GM13977 (cell line): ENCODE measurements at regions not wholly inside any gene's neighbourhood (a gene's known extent, or its start where the extent isn't known, plus 50 kb on each side); places are given as distances from the start of the nearest gene placed in this dataset.
"Not testable (repeated sequence)": the region's sequence is repeated elsewhere in the genome, so short reads cannot be mapped to it uniquely, and the experiment has no call there.

Source experiments
- DNase-seq: peaks from one replicate; pipeline ENCODE4 v3.0.0; 2012; ENCODE audit warnings: low spot score
- in situ Hi-C: fragments of 300-500 bp; cut with MboI; formaldehyde crosslinking; loops from one replicate; pipeline ENCODE4 v1.12.0; 2022; ENCODE audit warnings: low sequenced_read_pairs, low pct_unique_long_range_greater_than_20kb, mixed read lengths, inconsistent platforms; ENCODE audit not compliant: unreplicated experiment
- TF ChIP-seq, protein P1 (sequence below): IDR thresholded peaks from 2 replicates; pipeline ENCODE4 v1.5.1; 2012; ENCODE audit warnings: mild to moderate bottlenecking, control low read depth; ENCODE audit not compliant: insufficient read depth; ENCODE audit errors: extremely low read depth, missing control alignments

DNA sequence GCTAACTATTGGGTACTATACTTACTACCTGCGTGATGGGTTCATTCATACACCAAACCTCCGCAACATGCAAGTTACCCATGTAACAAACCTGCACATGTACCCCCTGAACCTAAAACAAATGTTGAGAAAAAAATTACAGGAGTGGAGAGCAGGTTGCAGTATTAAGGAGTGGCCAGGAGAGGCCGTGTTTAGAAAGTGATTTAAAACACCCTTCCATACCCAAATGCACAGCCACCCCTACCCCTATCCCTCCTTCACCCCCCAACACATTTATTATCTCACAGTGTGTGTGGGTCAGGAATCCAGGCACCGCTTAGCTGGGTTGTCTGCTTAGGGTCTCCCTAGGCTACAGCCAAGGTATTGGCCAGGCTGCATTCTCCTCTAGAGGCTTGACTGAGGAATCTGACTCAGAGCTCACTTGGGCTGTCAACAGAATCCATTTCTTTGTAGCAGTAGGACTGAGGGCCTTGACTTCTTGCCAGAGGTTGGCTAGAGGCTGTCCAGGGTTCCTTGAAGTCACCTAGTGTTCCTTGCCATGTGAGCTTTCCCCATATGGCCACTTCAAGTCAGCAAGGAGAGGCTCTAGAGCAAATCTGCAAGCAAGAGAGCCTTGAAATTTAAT, 115.3 kb upstream of the NBPF8 start:
- TF ChIP-seq, protein P1, sequence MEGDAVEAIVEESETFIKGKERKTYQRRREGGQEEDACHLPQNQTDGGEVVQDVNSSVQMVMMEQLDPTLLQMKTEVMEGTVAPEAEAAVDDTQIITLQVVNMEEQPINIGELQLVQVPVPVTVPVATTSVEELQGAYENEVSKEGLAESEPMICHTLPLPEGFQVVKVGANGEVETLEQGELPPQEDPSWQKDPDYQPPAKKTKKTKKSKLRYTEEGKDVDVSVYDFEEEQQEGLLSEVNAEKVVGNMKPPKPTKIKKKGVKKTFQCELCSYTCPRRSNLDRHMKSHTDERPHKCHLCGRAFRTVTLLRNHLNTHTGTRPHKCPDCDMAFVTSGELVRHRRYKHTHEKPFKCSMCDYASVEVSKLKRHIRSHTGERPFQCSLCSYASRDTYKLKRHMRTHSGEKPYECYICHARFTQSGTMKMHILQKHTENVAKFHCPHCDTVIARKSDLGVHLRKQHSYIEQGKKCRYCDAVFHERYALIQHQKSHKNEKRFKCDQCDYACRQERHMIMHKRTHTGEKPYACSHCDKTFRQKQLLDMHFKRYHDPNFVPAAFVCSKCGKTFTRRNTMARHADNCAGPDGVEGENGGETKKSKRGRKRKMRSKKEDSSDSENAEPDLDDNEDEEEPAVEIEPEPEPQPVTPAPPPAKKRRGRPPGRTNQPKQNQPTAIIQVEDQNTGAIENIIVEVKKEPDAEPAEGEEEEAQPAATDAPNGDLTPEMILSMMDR, result peak; percentile 8
- DNase-seq, in situ Hi-C loops: not testable (repeated sequence)

DNA sequence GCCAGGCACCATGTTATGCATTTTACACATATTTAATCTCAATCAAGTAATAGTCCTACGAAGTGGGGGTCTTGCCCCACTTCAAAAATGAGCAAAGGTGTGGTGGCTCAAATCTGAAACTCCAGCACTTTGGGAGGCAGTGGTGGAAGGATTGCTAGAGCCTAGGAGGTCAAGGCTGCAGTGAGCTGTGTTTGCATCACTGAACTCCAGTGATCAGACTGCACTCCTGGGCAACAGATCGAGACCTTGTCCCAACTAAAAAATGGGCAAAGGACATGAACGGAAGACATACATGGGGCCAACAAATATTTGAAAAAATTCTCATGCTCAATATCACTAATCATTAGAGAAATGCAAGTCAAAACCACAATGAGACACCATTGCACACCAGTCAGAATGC, 116.3 kb upstream of the NBPF8 start:
- in situ Hi-C loops, DNase-seq: not testable (repeated sequence)

DNA sequence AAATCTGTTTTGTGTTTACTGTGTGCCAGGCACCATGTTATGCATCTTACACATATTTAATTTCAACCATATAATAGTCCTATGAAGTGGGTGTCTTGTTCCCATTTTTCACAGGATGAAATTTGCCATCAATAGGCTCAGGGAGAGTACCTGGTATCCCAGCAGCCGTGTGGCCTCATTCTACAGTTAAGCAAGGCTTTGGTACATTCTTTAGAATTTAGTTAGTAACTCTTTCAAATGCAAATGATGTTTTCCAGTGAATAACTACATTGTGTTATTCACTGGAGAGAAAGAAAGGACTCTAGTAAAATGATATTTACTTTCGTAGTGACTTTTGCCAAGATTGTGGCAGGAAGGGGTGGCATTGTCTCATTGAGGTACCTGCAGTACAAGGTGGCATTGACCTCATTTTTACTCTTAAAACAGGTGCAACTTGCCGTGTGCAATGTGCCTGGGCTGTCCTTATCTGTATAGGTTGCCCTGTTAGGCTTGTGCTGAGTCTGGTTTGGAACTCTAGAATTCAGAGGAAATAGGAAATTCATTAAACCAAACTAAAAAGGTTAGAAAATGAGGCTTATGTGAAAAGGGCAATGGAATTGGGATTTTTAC, 117.4 kb upstream of the NBPF8 start:
- in situ Hi-C loops, DNase-seq: not testable (repeated sequence)

DNA sequence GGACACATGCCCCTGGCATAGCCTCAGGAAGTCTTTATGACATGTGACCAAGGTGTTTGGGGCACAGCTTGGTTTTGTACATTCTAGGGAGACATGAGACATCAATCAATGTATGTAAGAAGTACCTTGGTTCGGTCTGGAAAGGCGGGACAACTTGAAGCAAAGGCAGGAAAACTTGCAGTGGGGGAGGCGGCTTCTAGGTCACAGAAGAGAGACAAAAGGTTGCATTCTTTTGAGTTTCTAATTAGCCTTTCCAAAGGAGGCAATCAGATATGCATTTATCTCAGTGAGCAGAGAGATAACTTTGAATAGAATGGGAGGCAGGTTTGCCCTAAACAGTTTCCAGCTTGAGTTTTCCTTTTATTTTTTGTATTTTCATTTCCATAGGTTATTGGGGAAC, 113.8 kb upstream of the SEC22B start:
- in situ Hi-C loops, DNase-seq: not testable (repeated sequence)

DNA sequence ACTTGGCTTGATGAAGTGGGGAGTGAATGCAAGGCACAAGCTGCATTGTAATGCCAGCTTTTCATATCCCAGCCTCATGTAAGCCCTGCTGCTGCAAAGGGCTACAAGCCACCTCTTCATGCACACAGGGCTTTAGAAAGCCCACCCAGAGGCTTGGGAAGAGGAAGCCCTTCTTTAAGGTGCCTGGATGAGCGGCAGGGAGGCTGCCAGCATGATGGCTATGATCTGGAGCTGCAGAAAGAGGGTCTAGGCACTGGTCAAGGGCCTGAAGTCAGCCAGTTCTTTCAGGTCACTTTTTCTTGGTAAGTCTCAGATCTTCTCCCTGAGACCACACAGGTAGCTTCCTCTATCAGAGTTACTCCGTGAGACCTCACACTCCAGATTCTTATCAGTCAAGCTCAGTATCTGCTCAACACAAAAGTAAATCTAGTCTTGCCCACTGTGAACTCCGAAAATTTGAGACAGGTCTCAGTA, 113.3 kb upstream of the SEC22B start:
- DNase-seq, in situ Hi-C loops: not testable (repeated sequence)

DNA sequence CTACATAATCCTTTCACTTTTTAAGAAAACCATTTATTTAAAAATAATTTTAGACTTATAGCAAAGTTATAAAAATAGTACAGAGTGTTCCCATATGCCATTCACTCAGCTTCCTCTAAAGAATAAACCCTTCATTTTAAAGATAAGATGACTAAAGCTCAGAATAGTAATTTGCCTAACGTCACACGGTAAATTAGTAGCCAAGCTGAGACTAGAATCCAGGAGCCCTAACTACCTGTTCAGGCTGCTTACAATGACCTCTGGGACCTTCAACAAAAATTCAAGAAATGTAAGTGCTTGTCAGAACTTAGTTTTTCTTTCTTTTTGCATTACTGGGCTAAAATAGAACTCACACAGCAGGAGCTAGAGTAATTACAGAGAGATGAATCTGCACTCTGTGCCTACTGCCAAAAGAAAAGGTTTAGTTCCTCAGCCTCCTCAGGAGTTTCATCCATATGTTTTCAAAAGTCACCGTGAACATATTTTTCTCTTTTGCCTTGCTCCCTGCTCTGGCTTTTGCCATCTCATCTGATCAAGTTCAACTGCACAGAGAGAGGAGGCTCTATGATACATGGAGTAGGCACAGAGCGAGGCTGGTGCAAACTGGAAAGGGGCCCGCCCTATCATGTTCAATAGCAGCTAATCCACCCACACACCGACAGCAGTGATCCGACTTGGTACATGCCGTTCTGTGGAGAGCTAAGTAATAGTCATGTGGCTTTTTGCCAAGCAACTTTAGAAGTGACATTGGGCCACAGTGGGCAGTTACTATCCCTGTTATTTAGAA, 112.7 kb upstream of the SEC22B start:
- DNase-seq, in situ Hi-C loops: not testable (repeated sequence)

DNA sequence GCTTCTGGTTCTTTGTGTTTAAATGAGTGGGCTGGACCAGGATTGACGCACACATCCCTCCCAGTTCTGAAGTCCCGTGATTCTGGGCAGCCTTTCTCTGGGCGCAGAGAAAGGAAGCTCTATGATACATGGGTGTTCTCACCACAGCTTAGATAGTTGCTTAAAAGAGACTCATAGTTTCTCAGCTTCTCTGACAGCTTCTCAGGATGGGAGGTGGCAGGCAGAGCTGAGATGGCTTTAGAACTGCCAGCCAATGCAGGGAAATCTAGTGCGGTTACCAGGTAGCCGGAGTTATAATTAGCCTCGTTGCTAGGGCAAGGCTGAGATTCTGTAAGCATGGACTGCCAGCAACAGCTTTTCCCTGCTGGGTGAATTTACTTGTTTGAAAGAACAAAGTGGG, 111.8 kb upstream of the SEC22B start:
- DNase-seq, in situ Hi-C loops: not testable (repeated sequence)

DNA sequence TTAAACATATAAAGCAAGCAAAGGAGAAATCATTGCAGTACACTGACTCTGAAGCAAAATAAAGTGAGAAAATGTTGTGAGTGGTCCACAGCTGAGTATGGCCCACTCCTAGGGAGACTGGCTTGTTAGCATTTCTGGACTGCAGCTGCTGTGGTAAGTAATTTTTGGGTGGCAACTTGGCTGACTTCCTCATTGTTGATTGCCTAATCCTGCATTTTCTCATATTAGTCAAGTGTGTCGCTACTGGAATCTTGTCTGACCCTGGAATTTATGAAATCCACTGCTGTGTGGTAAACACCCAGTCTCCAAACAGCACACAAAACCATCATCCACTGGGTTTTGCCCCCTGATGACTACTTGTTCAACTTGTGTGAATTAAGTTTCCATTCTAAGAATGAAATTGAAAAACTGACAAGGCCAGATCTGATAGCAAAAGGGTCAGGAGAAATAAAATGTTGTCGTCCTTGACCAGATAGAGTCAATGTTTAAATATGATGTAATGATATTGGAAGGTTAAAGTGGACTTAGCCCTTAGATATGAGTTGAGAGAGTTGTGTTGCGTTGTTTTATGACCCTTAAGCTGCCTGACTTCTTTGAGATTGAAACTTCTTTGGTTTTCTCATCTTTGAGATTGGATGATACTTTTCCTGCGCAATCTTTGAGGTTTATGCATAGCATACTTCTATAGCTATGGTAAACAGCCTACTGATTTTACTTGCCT, 106.6 kb upstream of the SEC22B start:
- in situ Hi-C loops, DNase-seq: not testable (repeated sequence)

DNA sequence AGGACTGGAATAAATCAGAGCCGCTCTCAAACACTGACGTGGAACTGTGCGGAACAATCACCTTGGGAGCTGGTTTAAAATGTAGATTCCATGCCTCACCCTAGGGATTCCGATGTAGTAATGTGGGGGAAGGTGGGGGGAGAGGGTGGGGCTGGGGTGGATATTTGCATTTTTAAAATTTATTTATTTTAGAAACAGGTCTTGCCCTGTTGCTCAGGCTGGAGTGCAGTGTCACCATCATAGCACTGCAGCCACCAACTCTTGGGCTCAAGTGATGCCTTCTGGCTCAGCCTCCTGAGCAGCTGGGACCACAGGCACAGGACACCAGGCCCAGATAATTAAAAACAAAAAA, 101.9 kb upstream of the SEC22B start:
- in situ Hi-C loops, DNase-seq: not testable (repeated sequence)

DNA sequence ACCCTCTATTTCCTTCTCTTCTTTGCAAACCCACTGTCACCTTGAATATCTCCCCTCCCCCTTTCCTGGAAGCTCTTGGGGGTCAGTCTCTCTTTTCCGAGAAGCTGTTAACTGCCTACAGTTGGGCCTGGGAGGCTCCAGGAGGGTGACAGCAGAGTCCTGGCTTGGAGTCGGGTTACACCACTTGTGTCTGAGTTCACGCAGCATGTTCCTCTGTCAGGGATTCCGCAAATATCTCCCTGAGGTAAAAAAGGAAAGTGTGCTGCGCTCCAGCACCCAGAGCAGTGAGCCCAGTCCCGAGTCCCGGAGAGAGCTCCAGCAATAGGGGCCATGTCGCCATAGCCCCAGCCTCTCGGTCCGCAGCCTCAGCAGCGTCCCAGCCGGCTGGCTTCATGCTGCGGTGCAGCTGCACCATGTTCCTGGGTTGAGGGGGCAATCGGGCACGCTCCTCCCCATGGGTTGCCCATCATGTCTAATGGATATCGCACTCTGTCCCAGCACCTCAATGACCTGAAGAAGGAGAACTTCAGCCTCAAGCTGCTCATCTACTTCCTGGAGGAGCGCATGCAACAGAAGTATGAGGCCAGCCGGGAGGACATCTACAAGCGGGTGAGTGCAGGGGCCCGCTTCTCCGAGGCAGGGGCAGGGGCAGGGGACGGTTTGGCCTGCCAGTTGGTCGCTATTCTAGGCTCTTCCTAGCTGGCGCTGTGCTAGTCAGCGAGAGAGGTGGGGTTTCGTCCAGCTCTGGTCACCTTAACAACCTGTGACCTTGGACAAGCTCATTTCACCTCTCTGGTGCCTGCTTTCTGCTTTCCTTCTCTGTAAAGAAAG, 101.3 kb upstream of the SEC22B start:
- in situ Hi-C loops, result not testable (repeated sequence)

DNA sequence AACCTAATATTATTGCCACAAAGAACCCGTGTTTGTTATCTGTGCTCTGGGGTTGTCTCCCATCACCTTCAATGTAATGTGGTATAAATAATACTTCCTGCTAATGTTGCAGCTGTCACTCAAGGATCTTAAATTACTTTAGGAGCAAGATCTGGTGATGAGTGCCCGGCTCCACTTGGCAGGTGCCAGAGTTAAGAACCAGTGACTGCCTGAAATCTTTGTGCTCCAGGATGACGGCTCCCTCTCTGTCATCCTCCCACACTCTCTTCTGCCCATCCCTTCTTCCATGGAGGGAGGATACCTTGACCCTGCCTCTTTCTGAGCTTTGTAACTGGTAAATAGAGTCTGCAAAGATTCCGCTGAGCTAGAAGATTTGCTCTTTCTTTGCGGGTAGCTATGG, 100.4 kb upstream of the SEC22B start:
- in situ Hi-C loops, DNase-seq: not testable (repeated sequence)

More for the DNA sequence above, 101.3 kb upstream of the SEC22B start:
- DNase-seq, result not testable (repeated sequence)

DNA sequence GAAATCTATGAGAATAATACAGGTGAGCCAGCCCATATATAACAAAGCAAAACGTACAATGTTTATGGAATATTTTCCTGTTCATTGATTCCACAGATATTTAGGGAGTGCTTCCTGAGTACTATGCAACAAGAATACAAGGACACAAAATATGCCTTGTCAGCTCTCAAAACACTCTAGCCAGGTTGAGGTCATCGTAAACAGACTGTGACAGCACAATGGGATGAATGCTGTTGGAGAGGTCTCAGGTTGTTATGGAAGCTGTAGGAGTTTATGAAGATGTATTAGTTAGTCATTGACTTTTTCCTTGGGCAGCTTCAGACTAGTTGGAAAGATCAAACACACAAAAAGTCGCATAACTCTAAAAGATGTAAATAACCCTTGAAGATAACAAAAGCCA, 98.1 kb upstream of the SEC22B start:
- in situ Hi-C loops, result not testable (repeated sequence)

DNA sequence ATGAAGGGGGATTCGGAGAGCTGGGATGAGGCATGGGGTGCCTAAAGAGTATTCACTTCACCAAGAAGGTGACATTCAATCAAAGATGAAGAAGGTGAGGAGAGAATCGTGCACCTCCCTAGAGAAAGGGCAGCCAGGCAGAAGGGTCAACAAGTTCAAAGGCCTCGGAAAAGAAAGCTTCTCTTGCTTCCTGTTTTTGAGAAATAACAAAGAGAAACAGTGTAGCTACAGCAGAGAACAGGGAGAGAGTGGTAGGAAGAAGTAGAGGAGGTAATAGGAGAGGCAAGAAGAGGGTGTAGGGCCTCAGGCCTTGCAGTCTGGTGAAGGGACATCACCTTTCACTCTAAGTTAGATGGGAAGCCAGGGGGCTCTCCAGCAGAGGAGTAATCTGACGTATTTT, 97.0 kb upstream of the SEC22B start:
- in situ Hi-C loops, result not testable (repeated sequence)

More for the DNA sequence above, 98.1 kb upstream of the SEC22B start:
- DNase-seq, result not testable (repeated sequence)

DNA sequence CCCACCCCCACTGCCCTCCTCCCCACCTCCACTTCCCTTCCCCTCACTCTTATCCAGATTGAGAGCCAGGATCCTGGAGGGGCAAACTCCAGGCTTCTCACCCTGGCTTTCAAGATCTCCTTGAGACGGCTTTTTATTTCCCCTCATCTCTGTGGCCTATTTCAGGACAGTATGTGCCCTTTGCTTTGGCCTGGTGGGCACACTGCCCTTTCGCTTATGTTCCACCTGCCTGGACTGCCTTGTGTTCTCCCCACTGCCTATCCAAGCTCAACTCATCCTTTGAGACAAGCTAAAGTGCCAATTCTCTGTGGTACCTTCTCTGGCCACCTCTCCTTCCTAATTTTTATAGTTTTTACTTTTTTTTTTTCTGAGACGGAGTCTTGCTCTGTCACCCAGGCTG, 95.9 kb upstream of the SEC22B start:
- in situ Hi-C loops, result not testable (repeated sequence)

More for the DNA sequence above, 97.0 kb upstream of the SEC22B start:
- DNase-seq, result not testable (repeated sequence)

DNA sequence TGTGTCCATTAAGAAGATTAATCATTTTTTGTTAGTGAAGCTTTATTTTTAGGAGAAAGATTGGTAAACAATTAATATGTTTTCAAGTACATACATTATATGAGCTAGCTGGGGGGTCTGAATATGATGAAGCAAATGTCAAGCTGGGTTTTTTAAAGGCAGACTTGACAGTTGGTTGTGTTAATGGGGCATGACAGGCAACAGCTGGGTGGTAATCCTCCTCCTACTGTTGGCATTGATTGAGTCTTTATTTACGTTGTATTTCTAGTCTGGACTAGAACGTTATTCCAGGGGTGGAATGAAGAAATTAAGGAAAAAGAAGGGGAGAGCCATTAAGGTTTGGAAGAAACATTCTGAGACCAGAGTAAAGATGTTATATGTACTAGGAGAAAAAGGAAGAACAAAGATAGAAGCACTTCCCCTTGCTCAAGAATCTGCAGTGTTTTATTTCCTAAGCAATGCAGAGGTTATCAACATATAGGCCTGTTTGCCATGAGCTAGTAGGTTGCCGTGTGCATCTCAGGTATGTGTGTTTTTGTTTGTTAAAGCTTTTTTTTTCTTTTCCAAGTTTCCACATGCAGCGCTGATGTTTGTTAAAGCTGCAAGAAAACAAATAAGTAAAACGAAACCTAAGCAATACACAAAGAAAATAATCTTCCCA, 95.4 kb upstream of the SEC22B start:
- in situ Hi-C loops, DNase-seq: not testable (repeated sequence)

More for the DNA sequence above, 95.9 kb upstream of the SEC22B start:
- DNase-seq, result not testable (repeated sequence)
